HG02973 (cell line): ENCODE measurements at regions not wholly inside any gene's neighbourhood (a gene's known extent, or its start where the extent isn't known, plus 50 kb on each side); places are given as distances from the start of the nearest gene placed in this dataset.

Experiments used
- ATAC-seq: cut with Tn5 transposase; IDR thresholded peaks from one replicate; pipeline ENCODE4 v1.9.1; 2021; ENCODE audit warnings: moderate library complexity; ENCODE audit not compliant: unreplicated experiment

DNA sequence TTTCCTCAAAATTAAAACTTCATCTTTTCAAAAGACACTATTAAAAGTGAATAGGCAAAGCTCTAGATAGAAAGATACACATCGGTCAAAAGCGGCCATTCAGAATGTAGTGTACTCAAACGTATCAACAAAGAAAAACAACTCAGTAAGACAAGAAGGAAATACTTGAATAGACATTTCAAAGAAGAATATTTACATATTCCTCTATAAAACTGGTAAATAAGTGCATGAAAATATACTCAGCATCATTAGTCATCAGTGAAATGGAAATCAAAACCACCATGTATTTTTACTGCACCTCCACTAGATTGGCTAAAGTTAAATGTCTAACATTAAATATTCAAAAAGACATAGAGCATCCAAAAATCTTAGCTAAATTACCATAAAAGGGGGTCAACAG lies 551.1 kb upstream of the SORCS1 start:
- no peak for ATAC-seq

GRCh38 chr10:107708981-107709380 lies 544.5 kb upstream of the SORCS1 start:
- no peak for ATAC-seq

GRCh38 chr10:107706096-107706725 lies 541.7 kb upstream of the SORCS1 start:
- no peak for ATAC-seq

DNA sequence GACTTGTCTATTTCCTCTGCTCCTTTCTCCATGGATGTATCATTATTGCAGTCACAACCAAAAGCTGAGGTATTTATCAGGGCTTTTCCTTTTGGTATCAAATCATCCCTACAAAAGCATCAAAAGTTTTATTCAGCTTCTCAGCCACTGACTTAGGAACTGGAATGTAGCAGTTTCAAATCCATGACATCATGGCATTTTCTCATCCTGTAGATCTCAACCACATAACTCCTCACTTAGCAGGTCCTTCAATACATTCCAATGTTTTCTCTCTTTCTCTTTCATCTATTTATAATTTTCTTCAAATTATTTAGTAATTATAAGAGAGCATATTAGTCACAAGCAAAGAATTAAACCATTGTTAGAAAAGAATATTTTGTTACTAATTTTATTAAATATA lies 537.4 kb upstream of the SORCS1 start:
- ATAC-seq: no peak

- ATAC-seq: no peak
Measured at GRCh38 chr10:107692072-107692471, 527.6 kb upstream of the SORCS1 start.

- no peak for ATAC-seq
Measured at GRCh38 chr10:107689323-107689722, 524.8 kb upstream of the SORCS1 start.

- no peak for ATAC-seq
Measured at GRCh38 chr10:107687701-107688100, 523.2 kb upstream of the SORCS1 start.

- no peak for ATAC-seq
Measured at GRCh38 chr10:107686095-107686494, 521.6 kb upstream of the SORCS1 start.

- ATAC-seq: no peak
Measured at GRCh38 chr10:107671960-107672359, 507.5 kb upstream of the SORCS1 start.

DNA sequence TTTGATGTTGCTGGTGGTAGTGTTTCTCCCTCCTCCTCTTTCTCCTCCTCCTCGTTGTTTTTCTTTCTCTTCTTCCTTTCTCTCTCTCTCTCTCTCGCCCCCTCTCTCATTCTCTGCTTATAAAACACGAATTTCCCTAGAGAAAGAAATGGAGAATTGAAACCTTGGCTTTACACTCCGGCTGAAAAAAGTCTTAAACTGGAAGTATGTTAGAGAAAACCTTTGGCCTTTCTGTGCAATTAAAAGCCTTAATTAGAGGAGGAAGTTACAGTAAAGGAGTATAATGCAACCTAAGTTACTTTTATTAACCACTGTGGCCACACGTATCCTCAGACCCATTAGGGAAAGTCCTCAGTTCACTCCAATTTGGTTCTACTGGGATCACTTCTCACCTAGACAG lies 501.7 kb upstream of the SORCS1 start:
- no peak for ATAC-seq

- no peak for ATAC-seq
Measured at GRCh38 chr10:107665459-107665858, 501.0 kb upstream of the SORCS1 start.

- ATAC-seq: no peak
Measured at GRCh38 chr10:107657851-107658250, 493.3 kb upstream of the SORCS1 start.

DNA sequence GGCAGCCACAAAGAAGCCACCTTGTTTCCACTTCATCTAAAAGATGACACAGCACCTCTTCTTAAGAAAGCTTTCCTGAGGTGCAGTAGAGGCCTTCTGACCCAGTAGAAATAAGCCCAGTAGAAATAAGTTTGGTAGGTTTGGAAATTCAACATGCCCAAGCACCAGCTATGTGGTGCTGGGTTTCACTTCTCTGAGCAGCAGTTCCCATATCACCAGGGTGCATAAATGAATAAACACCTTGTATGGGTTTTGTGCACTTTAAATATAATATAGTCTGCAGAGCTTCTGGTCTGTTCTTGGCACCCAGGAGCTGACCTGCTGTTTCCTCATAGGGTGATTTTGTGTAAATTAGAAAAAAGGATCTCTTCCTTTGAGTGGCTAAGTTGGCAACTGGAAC lies 492.4 kb upstream of the SORCS1 start:
- ATAC-seq: no peak

DNA sequence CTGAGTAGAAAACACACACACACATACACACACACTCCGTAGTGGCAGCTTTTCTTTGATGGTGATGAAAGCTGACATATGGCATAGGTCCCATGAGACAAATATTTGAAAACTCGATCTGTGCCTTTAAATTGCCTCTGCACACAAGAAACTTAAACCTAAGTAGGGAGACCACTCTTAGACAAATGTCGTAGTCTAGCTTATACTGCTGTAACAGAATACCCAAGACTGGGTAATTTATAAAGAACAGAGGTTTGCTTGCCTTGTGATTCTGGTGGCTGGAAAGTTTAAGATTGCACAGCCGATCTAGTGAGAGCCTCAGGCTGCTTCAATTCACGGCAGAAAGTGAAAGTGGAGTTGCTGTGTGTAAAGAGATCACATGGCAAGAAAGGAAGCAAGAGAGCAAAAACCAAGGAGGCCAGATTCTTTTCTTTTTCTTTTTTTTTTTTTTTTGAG lies 489.4 kb upstream of the SORCS1 start:
- peak; percentile 88 for ATAC-seq

GRCh38 chr10:107650939-107651338 lies 486.4 kb upstream of the SORCS1 start:
- ATAC-seq: no peak

GRCh38 chr10:107649249-107649648 lies 484.7 kb upstream of the SORCS1 start:
- no peak for ATAC-seq

- no peak for ATAC-seq
Measured at GRCh38 chr10:107647462-107647861, 483.0 kb upstream of the SORCS1 start.

- ATAC-seq: no peak
Measured at GRCh38 chr10:107631876-107632275, 467.4 kb upstream of the SORCS1 start.

DNA sequence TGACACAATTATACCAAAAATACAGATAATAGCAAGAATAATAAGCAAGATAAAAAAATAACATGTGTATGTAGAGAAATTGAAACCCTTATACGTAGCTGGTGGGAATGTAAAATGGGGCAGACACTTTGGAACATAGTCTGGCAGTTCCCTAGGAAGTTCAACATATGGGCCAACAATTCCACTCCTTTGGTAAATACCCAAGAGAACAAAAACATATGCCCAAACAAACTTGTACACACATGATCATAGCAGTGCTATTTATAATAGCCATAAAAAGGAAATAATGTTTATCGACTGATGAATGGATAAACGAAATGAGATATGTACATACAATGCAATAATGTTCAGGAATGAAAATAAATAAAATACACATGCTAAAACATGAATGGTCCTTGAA lies 462.4 kb upstream of the SORCS1 start:
- no peak for ATAC-seq

DNA sequence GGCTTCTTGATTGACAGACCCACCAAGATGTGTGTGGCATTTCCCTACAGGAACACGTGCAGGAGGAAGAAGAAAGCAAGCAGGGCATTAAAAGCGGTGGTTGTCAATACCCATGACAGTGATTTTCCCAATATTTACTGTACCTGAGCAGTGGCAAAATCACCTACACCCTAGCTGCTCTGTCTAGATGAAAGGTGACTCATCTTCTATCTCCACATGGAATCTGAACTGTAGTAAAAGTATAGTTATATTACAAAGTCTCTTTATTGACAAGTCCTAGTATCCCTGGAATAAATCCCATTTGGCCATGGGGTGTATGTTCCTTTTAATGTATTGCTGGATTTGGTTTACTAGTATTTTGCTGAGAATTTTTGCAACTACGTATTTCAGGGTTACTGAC lies 458.8 kb upstream of the SORCS1 start:
- ATAC-seq: no peak

DNA sequence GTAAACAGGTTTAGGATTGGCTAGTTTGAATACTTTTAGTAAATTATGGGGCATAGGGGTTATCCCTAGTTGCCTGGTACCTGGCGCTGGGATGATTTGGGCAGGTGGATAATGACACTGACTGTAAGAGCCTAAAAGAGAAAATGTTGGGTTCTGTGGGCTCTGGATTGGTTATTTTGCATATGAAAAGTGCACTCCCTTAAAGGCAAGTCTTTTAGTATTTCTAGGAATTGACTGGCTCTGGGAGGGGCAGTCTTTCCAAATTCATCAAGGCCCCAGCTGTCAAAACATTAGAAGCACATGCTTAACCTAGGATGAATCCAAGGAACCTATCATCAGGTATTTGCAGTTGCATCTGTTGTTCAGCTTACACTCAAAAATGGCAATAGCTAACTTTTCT lies 454.6 kb upstream of the SORCS1 start:
- no peak for ATAC-seq

- ATAC-seq: no peak
Measured at GRCh38 chr10:107618504-107618994, 454.0 kb upstream of the SORCS1 start.
